ENCODE measurements at regions not wholly inside any gene's neighbourhood (a gene's known extent, or its start where the extent isn't known, plus 50 kb on each side); places are given as distances from the start of the nearest gene placed in this dataset.

GRCh38 chrX:15177316-15177715 lies 92.6 kb downstream of the ASB9 start:
- no peak for TF ChIP-seq CTCF (IDR thresholded peaks at IDR 0.05)
- no peak for TF ChIP-seq POLR2A (IDR thresholded peaks at IDR 0.05)
